KMS-11 (cell line): ENCODE measurements at regions not wholly inside any gene's neighbourhood (a gene's known extent, or its start where the extent isn't known, plus 50 kb on each side); places are given as distances from the start of the nearest gene placed in this dataset.
"Not testable (repeated sequence)": the region's sequence is repeated elsewhere in the genome, so short reads cannot be mapped to it uniquely, and the experiment has no call there.

Experiments used
- H2AFZ ChIP-seq: fragments of 200-600 bp; sonication (generic); 2 replicates; pipeline ENCODE4 v1.6.1; 2016; ENCODE audit warnings: antibody characterized with exemption, mixed run types, low read depth
- H3K27ac ChIP-seq: fragments of 200-600 bp; sonication (generic); 2 replicates; pipeline ENCODE4 v1.6.1; 2016; ENCODE audit warnings: mild to moderate bottlenecking, mixed run types
- H3K27me3 ChIP-seq: fragments of 200-600 bp; sonication (generic); 2 replicates; pipeline ENCODE4 v1.6.1; 2017; ENCODE audit warnings: mild to moderate bottlenecking, low read depth, mixed run types, moderate library complexity; ENCODE audit not compliant: insufficient read depth
- H3K36me3 ChIP-seq: fragments of 200-600 bp; sonication (generic); 2 replicates; pipeline ENCODE4 v1.6.1; 2017; ENCODE audit warnings: mild to moderate bottlenecking, mixed run types; ENCODE audit not compliant: insufficient read depth
- H3K4me1 ChIP-seq: fragments of 200-600 bp; sonication (generic); 2 replicates; pipeline ENCODE4 v1.6.1; 2016; ENCODE audit warnings: mild to moderate bottlenecking, low read depth, mixed run types; ENCODE audit not compliant: poor library complexity, severe bottlenecking
- H3K4me2 ChIP-seq: fragments of 200-600 bp; sonication (generic); 2 replicates; pipeline ENCODE4 v1.7.0; 2016; ENCODE audit warnings: mild to moderate bottlenecking, mixed run types
- H3K4me3 ChIP-seq: fragments of 200-600 bp; sonication (generic); IDR thresholded peaks from 2 replicates; pipeline ENCODE4 v1.6.1; 2017; ENCODE audit warnings: low read depth, low read length, mixed read lengths; ENCODE audit not compliant: insufficient read depth
- H3K79me2 ChIP-seq: fragments of 200-600 bp; sonication (generic); 2 replicates; pipeline ENCODE4 v1.6.1; 2016; ENCODE audit warnings: low read depth, mixed run types; ENCODE audit not compliant: insufficient read depth
- H3K9ac ChIP-seq: fragments of 200-600 bp; sonication (generic); 2 replicates; pipeline ENCODE4 v1.6.1; 2016; ENCODE audit warnings: mild to moderate bottlenecking, mixed run types
- H4K20me1 ChIP-seq: fragments of 200-600 bp; sonication (generic); 2 replicates; pipeline ENCODE4 v1.6.1; 2016; ENCODE audit warnings: mild to moderate bottlenecking, mixed run types; ENCODE audit not compliant: insufficient read depth
- TF ChIP-seq, protein P1 (sequence below): fragments of 200-600 bp; sonication (generic); conservative IDR thresholded peaks from 2 replicates; pipeline ENCODE4 v1.6.1; 2017; ENCODE audit warnings: low read depth, mild to moderate bottlenecking, antibody characterized with exemption, low read length, moderate library complexity, mixed read lengths

DNA sequence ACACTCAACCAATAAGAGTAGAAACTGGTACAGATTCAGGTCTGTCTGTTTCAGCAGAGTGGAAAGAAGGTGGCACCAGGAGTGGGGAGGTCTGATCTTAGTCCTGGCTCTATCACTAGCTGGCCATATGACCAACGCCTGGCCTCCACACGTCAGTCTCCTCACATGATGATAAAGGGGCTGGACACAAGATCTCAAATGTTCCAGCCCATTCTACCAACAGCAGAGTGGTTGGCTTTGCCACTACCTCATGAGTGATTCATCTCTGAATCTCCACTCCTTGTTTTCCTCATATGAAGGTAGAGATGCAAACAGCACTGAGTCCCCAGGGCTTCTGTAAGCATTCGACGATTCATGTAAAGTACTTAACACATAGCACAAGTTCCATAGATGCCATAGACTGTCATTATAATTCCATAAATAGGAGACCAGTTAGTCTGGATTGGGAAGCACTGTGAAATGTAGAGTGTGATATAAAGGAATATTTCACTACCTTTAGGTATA lies 281.9 kb upstream of the ASIC2 start:
- TF ChIP-seq, protein P1, sequence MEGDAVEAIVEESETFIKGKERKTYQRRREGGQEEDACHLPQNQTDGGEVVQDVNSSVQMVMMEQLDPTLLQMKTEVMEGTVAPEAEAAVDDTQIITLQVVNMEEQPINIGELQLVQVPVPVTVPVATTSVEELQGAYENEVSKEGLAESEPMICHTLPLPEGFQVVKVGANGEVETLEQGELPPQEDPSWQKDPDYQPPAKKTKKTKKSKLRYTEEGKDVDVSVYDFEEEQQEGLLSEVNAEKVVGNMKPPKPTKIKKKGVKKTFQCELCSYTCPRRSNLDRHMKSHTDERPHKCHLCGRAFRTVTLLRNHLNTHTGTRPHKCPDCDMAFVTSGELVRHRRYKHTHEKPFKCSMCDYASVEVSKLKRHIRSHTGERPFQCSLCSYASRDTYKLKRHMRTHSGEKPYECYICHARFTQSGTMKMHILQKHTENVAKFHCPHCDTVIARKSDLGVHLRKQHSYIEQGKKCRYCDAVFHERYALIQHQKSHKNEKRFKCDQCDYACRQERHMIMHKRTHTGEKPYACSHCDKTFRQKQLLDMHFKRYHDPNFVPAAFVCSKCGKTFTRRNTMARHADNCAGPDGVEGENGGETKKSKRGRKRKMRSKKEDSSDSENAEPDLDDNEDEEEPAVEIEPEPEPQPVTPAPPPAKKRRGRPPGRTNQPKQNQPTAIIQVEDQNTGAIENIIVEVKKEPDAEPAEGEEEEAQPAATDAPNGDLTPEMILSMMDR = no peak
- no peak overlapping the region for H3K9ac ChIP-seq
- no peak overlapping the region for H3K4me2 ChIP-seq
- H3K4me1 ChIP-seq = no peaks in the 10 kb centered on the region
- no peaks in the 10 kb centered on the region for H4K20me1 ChIP-seq
- H2AFZ ChIP-seq = no peak overlapping the region
- H3K27ac ChIP-seq = no peak overlapping the region
- no peaks in the 10 kb centered on the region for H3K36me3 ChIP-seq
- H3K4me3 ChIP-seq = no peak overlapping the region
- H3K27me3 ChIP-seq = no peaks in the 10 kb centered on the region
- H3K79me2 ChIP-seq = no peaks in the 10 kb centered on the region

DNA sequence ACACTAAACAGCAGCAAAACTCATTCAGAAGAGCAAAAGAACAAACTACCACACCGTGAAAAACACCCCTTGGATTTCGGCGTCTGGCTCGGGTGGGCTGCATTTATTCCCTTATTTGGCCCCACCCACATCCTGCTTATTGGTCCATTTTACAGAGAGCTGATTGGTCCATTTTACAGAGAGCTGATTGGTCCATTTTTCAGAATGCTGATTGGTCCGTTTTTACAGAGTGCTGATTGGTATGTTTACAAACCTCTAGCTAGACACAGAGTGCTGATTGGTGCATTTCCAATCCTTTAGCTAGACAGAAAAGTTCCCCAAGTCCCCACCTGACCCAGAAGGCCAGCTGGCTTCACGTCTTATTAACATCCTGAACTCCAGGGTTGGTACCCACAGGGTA lies 286.6 kb upstream of the ASIC2 start:
- H3K27me3 ChIP-seq, H4K20me1 ChIP-seq, H3K27ac ChIP-seq, H2AFZ ChIP-seq, H3K4me1 ChIP-seq, H3K36me3 ChIP-seq, H3K4me3 ChIP-seq, H3K9ac ChIP-seq, H3K4me2 ChIP-seq, H3K79me2 ChIP-seq: not testable (repeated sequence)

DNA sequence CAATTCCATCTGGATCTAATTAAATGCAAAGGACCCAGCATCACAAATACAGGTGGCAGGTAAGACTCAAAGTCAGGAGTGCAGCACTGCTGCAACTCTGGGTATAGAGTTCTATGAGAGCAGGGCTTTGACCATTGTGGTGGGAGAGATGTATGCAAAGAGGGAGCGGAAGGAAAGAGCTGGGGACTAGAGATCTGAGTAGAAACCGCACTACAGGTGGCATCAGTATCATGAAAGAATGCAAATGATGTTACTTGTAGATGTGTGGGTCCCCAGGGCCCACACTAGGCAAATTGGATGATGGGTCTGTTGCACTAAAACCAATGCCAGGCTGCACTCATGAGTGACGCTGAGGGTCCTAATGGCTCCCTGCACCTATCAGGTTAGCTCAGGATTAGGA lies 287.1 kb upstream of the ASIC2 start:
- no peak overlapping the region for H3K9ac ChIP-seq
- no peaks in the 10 kb centered on the region for H3K27me3 ChIP-seq
- no peaks in the 10 kb centered on the region for H3K4me1 ChIP-seq
- no peaks in the 10 kb centered on the region for H3K79me2 ChIP-seq
- no peak overlapping the region for H3K4me2 ChIP-seq
- H2AFZ ChIP-seq = no peak overlapping the region
- H4K20me1 ChIP-seq = no peaks in the 10 kb centered on the region
- H3K27ac ChIP-seq = no peak overlapping the region
- H3K36me3 ChIP-seq = no peaks in the 10 kb centered on the region
- TF ChIP-seq, protein P1 = no peak
- H3K4me3 ChIP-seq = no peak overlapping the region

DNA sequence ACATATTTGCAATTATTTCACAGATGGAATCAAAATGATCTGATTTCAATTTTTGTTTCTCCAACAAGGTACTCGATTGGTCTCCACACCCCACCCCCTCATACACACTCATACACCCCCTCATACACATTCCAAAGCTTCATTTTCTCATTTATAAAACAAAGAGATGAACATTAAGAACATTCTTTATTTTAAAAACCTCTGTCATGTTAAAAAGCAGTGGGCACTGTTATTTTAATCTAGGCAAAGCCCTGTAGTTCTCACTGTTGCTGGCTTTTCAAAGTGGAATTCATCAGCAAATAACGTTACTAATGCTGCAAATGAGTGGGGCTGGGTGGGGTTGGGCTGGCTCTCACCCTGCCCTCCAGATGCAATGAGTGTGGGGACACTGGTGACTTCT lies 289.6 kb upstream of the ASIC2 start:
- H4K20me1 ChIP-seq = no peaks in the 10 kb centered on the region
- H3K36me3 ChIP-seq = no peaks in the 10 kb centered on the region
- no peak overlapping the region for H2AFZ ChIP-seq
- H3K79me2 ChIP-seq = no peaks in the 10 kb centered on the region
- no peak overlapping the region for H3K9ac ChIP-seq
- H3K4me1 ChIP-seq = no peaks in the 10 kb centered on the region
- H3K4me2 ChIP-seq = no peak overlapping the region
- no peak overlapping the region for H3K4me3 ChIP-seq
- H3K27me3 ChIP-seq = no peaks in the 10 kb centered on the region
- TF ChIP-seq, protein P1 = no peak
- no peak overlapping the region for H3K27ac ChIP-seq

DNA sequence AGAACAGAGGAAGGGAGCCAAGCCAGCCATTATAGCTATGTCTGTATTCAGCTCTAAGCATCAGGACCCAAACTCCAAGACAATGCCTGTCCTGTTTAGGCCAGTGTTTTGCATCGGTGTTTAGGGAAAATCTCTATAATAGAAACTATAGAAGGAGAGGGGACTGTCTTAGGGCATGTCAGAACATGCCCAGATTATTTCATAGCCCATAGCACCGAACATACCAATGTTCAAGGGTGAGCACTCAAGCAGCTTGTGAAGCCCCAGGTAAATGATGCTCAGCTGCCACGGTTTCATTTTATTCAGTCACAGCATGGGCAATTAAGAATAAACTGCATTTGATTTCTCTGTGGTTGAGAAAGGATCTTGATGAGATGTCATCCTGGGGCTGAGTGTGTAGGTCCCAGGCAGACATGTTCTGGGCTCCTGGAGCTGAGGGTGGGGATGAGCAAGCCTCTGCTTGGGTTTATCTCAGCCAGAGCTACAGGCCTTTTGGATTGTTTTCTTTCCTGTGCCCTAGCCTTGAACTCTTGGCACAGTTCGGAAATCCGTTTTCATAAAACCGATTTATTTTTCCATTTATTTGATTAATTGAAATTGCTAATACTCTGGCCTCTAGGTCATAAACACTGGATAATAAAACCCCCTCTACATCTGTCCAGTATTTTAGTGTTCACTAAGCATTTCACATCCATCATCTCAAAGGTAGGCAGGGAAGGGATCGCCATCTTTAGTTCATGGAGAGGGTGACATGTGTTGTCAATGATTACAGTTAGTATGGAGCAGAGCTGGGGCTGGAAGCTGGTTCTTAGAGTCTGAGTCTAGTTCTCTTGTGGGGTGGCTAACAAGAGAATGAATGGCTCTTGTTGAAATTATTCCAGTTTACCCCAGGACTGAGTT lies 290.7 kb upstream of the ASIC2 start:
- H3K4me3 ChIP-seq = no peak overlapping the region
- H2AFZ ChIP-seq = no peak overlapping the region
- H3K4me2 ChIP-seq = no peak overlapping the region
- H3K27me3 ChIP-seq = no peaks in the 10 kb centered on the region
- no peaks in the 10 kb centered on the region for H3K36me3 ChIP-seq
- H3K79me2 ChIP-seq = no peaks in the 10 kb centered on the region
- no peaks in the 10 kb centered on the region for H3K4me1 ChIP-seq
- H3K9ac ChIP-seq = no peak overlapping the region
- H4K20me1 ChIP-seq = no peaks in the 10 kb centered on the region
- no peak overlapping the region for H3K27ac ChIP-seq
- TF ChIP-seq, protein P1 = no peak
